ENCODE measurements at regions not wholly inside any gene's neighbourhood (a gene's known extent, or its start where the extent isn't known, plus 50 kb on each side); places are given as distances from the start of the nearest gene placed in this dataset.

GRCh38 chr17:34723875-34724274, 144.5 kb downstream of the TMEM132E start:
- no peak overlapping the region for H3K4me3 ChIP-seq (ENCODE audit: low read depth, low read length)
- TF ChIP-seq CTCF (IDR thresholded peaks at IDR 0.05; ENCODE audit: borderline replicate concordance, insufficient read depth, low read depth, low read length): no peak

- no peak for TF ChIP-seq CTCF (IDR thresholded peaks at IDR 0.05; ENCODE audit: borderline replicate concordance, insufficient read depth, low read depth, low read length)
Measured at GRCh38 chr17:34721326-34721725, 141.9 kb downstream of the TMEM132E start.

GRCh38 chr17:34720760-34721159, 141.4 kb downstream of the TMEM132E start:
- H3K4me3 ChIP-seq (ENCODE audit: low read depth, low read length): no peak overlapping the region

More at GRCh38 chr17:34721326-34721725, 141.9 kb downstream of the TMEM132E start:
- H3K4me3 ChIP-seq (ENCODE audit: low read depth, low read length): no peak overlapping the region

GRCh38 chr17:34719569-34719968, 140.2 kb downstream of the TMEM132E start:
- no peak for TF ChIP-seq CTCF (IDR thresholded peaks at IDR 0.05; ENCODE audit: borderline replicate concordance, insufficient read depth, low read depth, low read length)
- no peak overlapping the region for H3K4me3 ChIP-seq (ENCODE audit: low read depth, low read length)

More at GRCh38 chr17:34720760-34721159, 141.4 kb downstream of the TMEM132E start:
- no peak for TF ChIP-seq CTCF (IDR thresholded peaks at IDR 0.05; ENCODE audit: borderline replicate concordance, insufficient read depth, low read depth, low read length)

- no peak for TF ChIP-seq CTCF (IDR thresholded peaks at IDR 0.05; ENCODE audit: borderline replicate concordance, insufficient read depth, low read depth, low read length)
- no peak overlapping the region for H3K4me3 ChIP-seq (ENCODE audit: low read depth, low read length)
Measured at GRCh38 chr17:34717092-34717491, 137.7 kb downstream of the TMEM132E start.

GRCh38 chr17:34716291-34716690, 136.9 kb downstream of the TMEM132E start:
- no peak for TF ChIP-seq CTCF (IDR thresholded peaks at IDR 0.05; ENCODE audit: borderline replicate concordance, insufficient read depth, low read depth, low read length)
- no peak overlapping the region for H3K4me3 ChIP-seq (ENCODE audit: low read depth, low read length)

GRCh38 chr17:34715504-34715903, 136.1 kb downstream of the TMEM132E start:
- TF ChIP-seq CTCF (IDR thresholded peaks at IDR 0.05; ENCODE audit: borderline replicate concordance, insufficient read depth, low read depth, low read length): no peak
- H3K4me3 ChIP-seq (ENCODE audit: low read depth, low read length): no peak overlapping the region

Data from GM12875 (cell line).